H9 (cell line): ENCODE measurements at regions not wholly inside any gene's neighbourhood (a gene's known extent, or its start where the extent isn't known, plus 50 kb on each side); places are given as distances from the start of the nearest gene placed in this dataset.

ENCODE experiments used
- DNase-seq: peaks from one replicate; pipeline ENCODE4 v3.0.0-alpha.2; 2017
- H2AFZ ChIP-seq: one replicate; pipeline ENCODE4 v1.6.1; 2013; ENCODE audit warnings: mild to moderate bottlenecking, low read length, control low read depth, moderate library complexity
- H2AK5ac ChIP-seq: 2 replicates; pipeline ENCODE4 v1.6.1; 2013; ENCODE audit warnings: low read length, control low read depth, mixed read lengths; ENCODE audit not compliant: insufficient read length
- H2BK120ac ChIP-seq: one replicate; pipeline ENCODE4 v1.6.1; 2013; ENCODE audit warnings: low read depth, mild to moderate bottlenecking, low read length, control low read depth, inconsistent platforms; ENCODE audit not compliant: poor library complexity, severe bottlenecking
- H2BK12ac ChIP-seq: 2 replicates; pipeline ENCODE4 v1.6.1; 2013; ENCODE audit warnings: low read length, control low read depth, mixed read lengths, low read depth; ENCODE audit not compliant: insufficient read length
- H2BK15ac ChIP-seq: 2 replicates; pipeline ENCODE4 v1.6.1; 2013; ENCODE audit warnings: low read depth, low read length, control low read depth
- H2BK20ac ChIP-seq: one replicate; pipeline ENCODE4 v1.6.1; 2013; ENCODE audit warnings: low read depth, mild to moderate bottlenecking, low read length, control low read depth, inconsistent platforms; ENCODE audit not compliant: poor library complexity, severe bottlenecking
- H2BK5ac ChIP-seq: 2 replicates; pipeline ENCODE4 v1.6.1; 2013; ENCODE audit warnings: low read length, control low read depth, mixed read lengths; ENCODE audit not compliant: insufficient read length
- H3K14ac ChIP-seq: 2 replicates; pipeline ENCODE4 v1.6.1; 2013; ENCODE audit warnings: low read length, control low read depth; ENCODE audit not compliant: insufficient read depth
- H3K18ac ChIP-seq: 2 replicates; pipeline ENCODE4 v1.6.1; 2013; ENCODE audit warnings: low read depth, mild to moderate bottlenecking, mixed read lengths, low read length, control low read depth; ENCODE audit not compliant: insufficient read length
- H3K23ac ChIP-seq: 2 replicates; pipeline ENCODE4 v1.6.1; 2013; ENCODE audit warnings: low read length, control low read depth, mixed read lengths, low read depth; ENCODE audit not compliant: insufficient read length
- H3K23me2 ChIP-seq: 2 replicates; pipeline ENCODE4 v1.6.1; 2013; ENCODE audit warnings: low read depth, mild to moderate bottlenecking, mixed read lengths, low read length, control low read depth; ENCODE audit not compliant: insufficient read length, poor library complexity, severe bottlenecking
- H3K27ac ChIP-seq: 2 replicates; pipeline ENCODE4 v1.5.1; 2013; ENCODE audit warnings: low read length, control low read depth, mixed read lengths, low read depth; ENCODE audit not compliant: insufficient read length
- H3K27me3 ChIP-seq: 2 replicates; pipeline ENCODE4 v1.6.1; 2013; ENCODE audit warnings: low read length, control low read depth, inconsistent platforms; ENCODE audit not compliant: insufficient read depth
- H3K4ac ChIP-seq: 2 replicates; pipeline ENCODE4 v1.6.1; 2013; ENCODE audit warnings: low read depth, mild to moderate bottlenecking, control low read depth, inconsistent platforms, low read length, moderate library complexity
- H3K4me1 ChIP-seq: 2 replicates; pipeline ENCODE4 v1.6.1; 2013; ENCODE audit warnings: low read length, control low read depth, inconsistent platforms; ENCODE audit not compliant: insufficient read depth
- H3K4me2 ChIP-seq: 2 replicates; pipeline ENCODE4 v1.6.1; 2013; ENCODE audit warnings: low read length, control low read depth, mixed read lengths; ENCODE audit not compliant: insufficient read length, insufficient read depth
- H3K56ac ChIP-seq: 2 replicates; pipeline ENCODE4 v1.6.1; 2013; ENCODE audit warnings: low read depth, mild to moderate bottlenecking, mixed read lengths, low read length, control low read depth; ENCODE audit not compliant: insufficient read length
- H3K79me1 ChIP-seq: 2 replicates; pipeline ENCODE4 v1.6.1; 2013; ENCODE audit warnings: low read depth, mild to moderate bottlenecking, moderate library complexity, low read length, control low read depth, inconsistent platforms; ENCODE audit not compliant: insufficient read depth, poor library complexity, severe bottlenecking
- H3K79me2 ChIP-seq: 2 replicates; pipeline ENCODE4 v1.6.1; 2013; ENCODE audit warnings: low read length, control low read depth, inconsistent platforms; ENCODE audit not compliant: insufficient read depth
- H3K9ac ChIP-seq: 2 replicates; pipeline ENCODE4 v1.6.1; 2013; ENCODE audit warnings: low read length, control low read depth, mixed read lengths; ENCODE audit not compliant: insufficient read length; ENCODE audit errors: extremely low read depth
- H3K9me3 ChIP-seq: one replicate; pipeline ENCODE4 v1.6.1; 2013; ENCODE audit warnings: low read depth, low read length, inconsistent platforms; ENCODE audit not compliant: control insufficient read depth
- H3T11ph ChIP-seq: one replicate; pipeline ENCODE4 v1.6.1; 2013; ENCODE audit warnings: mild to moderate bottlenecking, low read length, control low read depth, inconsistent platforms
- H4K20me1 ChIP-seq: one replicate; pipeline ENCODE4 v1.6.1; 2013; ENCODE audit not compliant: control insufficient read depth, insufficient read length, insufficient read depth
- H4K5ac ChIP-seq: 2 replicates; pipeline ENCODE4 v1.6.1; 2013; ENCODE audit warnings: low read depth, mild to moderate bottlenecking, mixed read lengths, low read length, control low read depth; ENCODE audit not compliant: insufficient read length
- H4K8ac ChIP-seq: replicated peaks from 2 replicates; pipeline ENCODE4 v1.6.1; 2013; ENCODE audit warnings: low read length, control low read depth, mixed read lengths, low read depth; ENCODE audit not compliant: insufficient read length
- H4K91ac ChIP-seq: 2 replicates; pipeline ENCODE4 v1.6.1; 2013; ENCODE audit warnings: low read depth, mild to moderate bottlenecking, moderate library complexity, mixed read lengths, low read length, control low read depth; ENCODE audit not compliant: insufficient read length
- H3K27ac Mint-ChIP-seq, 3 experiments: 2 replicates in 2 of 3; 3 replicates in 1 of 3; pipeline ENCODE4 v1.8.0; 2020 to 2021; ENCODE audit warnings: mixed read lengths in 3 of 3, mild to moderate bottlenecking in 1 of 3, moderate library complexity in 1 of 3
- H3K27me3 Mint-ChIP-seq: 2 replicates; pipeline ENCODE4 v1.8.0; 2021; ENCODE audit warnings: low read depth, mild to moderate bottlenecking, moderate library complexity, mixed read lengths
- H3K36me3 Mint-ChIP-seq, 3 experiments: 2 replicates in 2 of 3; 3 replicates in 1 of 3; pipeline ENCODE4 v1.8.0; 2020 to 2021; ENCODE audit warnings: low read depth in 3 of 3, mixed read lengths in 3 of 3; ENCODE audit not compliant: insufficient read depth in 1 of 3
- H3K4me1 Mint-ChIP-seq, 2 experiments: 2 replicates each; pipeline ENCODE4 v1.8.0; 2020; ENCODE audit warnings: mixed read lengths in 2 of 2
- H3K4me3 Mint-ChIP-seq, 2 experiments: 2 replicates in 1 of 2; 3 replicates in 1 of 2; pipeline ENCODE4 v1.8.0; 2020 to 2021; ENCODE audit warnings: mild to moderate bottlenecking in 2 of 2, mixed read lengths in 2 of 2, moderate library complexity in 1 of 2
- H3K9me3 Mint-ChIP-seq, 2 experiments: 2 replicates in 1 of 2; 3 replicates in 1 of 2; pipeline ENCODE4 v1.8.0; 2020; ENCODE audit warnings: mild to moderate bottlenecking in 2 of 2, mixed read lengths in 2 of 2, moderate library complexity in 1 of 2
- whole genome bisulfite sequencing: extraction: QIAGEN DNeasy Blood & Tissue Kit; methylation state at CpG from one replicate; pipeline ENCODE4 v1.1.7; 2013; ENCODE audit warnings: missing lambda C conversion rate, low lambda C conversion rate, mixed read lengths; ENCODE audit not compliant: insufficient read length; ENCODE audit errors: extremely low coverage; 5-methylcytosine and 5-hydroxymethylcytosine counted together
- TF ChIP-seq, protein P1 (sequence below): fragments of 200-600 bp; sonication (generic); conservative IDR thresholded peaks from 3 replicates; pipeline ENCODE4 v1.8.0; 2021; ENCODE audit warnings: antibody characterized with exemption, mild to moderate bottlenecking

DNA sequence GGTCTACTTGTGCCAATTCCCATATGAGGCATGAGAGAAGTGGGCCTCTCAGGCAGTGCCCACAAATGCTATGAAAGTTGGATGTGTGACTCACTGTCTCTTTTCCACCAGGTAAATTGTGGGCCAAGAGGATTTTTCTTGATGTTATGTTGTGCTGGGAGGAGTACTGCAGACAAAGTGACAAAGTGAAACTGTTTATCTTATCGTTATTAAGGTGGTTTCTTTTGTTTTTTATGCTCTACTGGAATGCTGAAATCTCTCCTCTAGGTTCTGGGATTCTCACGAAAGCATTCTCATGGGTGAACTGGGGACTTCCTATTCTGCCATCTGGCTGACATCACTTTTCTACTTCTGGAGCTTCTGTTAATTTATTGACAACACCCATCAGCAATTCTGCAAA is 919.6 kb upstream of the EPHA6 start:
- no peaks in the 10 kb centered on the region for H3K4me1 Mint-ChIP-seq
- H3K27me3 Mint-ChIP-seq, result no peaks in the 10 kb centered on the region
- no peak overlapping the region for H3K56ac ChIP-seq
- no peak overlapping the region for H2BK5ac ChIP-seq
- no peak overlapping the region for H3K4me3 Mint-ChIP-seq
- H3K36me3 Mint-ChIP-seq, result peaks cover 0 to 10% (median 0%) of the 10 kb centered on the region in 3 experiments; a peak in 3 of 7 replicates
- no peak overlapping the region for H4K8ac ChIP-seq
- no peak overlapping the region for H3K9ac ChIP-seq
- H4K20me1 ChIP-seq, result no peaks in the 10 kb centered on the region
- no peaks in the 10 kb centered on the region for H3K27me3 ChIP-seq
- no peak overlapping the region for H3K14ac ChIP-seq
- H2AFZ ChIP-seq, result no peak overlapping the region
- no peak for DNase-seq
- H2BK20ac ChIP-seq, result no peak overlapping the region
- H3K4ac ChIP-seq, result no peak overlapping the region
- H2BK120ac ChIP-seq, result no peak overlapping the region
- H3K23me2 ChIP-seq, result no peaks in the 10 kb centered on the region
- no peak overlapping the region for H3K18ac ChIP-seq
- no peak overlapping the region for H2AK5ac ChIP-seq
- H3K23ac ChIP-seq, result no peak overlapping the region
- H4K5ac ChIP-seq, result no peak overlapping the region
- H3K9me3 Mint-ChIP-seq, result peaks cover 8 to 10% of the 10 kb centered on the region in 2 experiments; a peak in 4 of 5 replicates
- H2BK15ac ChIP-seq, result no peak overlapping the region
- no peak overlapping the region for H3T11ph ChIP-seq
- no peaks in the 10 kb centered on the region for H3K4me1 ChIP-seq
- no peaks in the 10 kb centered on the region for H3K79me2 ChIP-seq
- no peaks in the 10 kb centered on the region for H3K9me3 ChIP-seq
- no CpG with 5 or more reads among the region's 2 CpGs for WGBS
- TF ChIP-seq, protein P1, sequence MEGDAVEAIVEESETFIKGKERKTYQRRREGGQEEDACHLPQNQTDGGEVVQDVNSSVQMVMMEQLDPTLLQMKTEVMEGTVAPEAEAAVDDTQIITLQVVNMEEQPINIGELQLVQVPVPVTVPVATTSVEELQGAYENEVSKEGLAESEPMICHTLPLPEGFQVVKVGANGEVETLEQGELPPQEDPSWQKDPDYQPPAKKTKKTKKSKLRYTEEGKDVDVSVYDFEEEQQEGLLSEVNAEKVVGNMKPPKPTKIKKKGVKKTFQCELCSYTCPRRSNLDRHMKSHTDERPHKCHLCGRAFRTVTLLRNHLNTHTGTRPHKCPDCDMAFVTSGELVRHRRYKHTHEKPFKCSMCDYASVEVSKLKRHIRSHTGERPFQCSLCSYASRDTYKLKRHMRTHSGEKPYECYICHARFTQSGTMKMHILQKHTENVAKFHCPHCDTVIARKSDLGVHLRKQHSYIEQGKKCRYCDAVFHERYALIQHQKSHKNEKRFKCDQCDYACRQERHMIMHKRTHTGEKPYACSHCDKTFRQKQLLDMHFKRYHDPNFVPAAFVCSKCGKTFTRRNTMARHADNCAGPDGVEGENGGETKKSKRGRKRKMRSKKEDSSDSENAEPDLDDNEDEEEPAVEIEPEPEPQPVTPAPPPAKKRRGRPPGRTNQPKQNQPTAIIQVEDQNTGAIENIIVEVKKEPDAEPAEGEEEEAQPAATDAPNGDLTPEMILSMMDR, result no peak
- no peak overlapping the region for H3K27ac Mint-ChIP-seq
- H4K91ac ChIP-seq, result no peak overlapping the region
- no peaks in the 10 kb centered on the region for H3K79me1 ChIP-seq
- H3K4me2 ChIP-seq, result no peak overlapping the region
- H2BK12ac ChIP-seq, result no peak overlapping the region
- no peak overlapping the region for H3K27ac ChIP-seq
